Ascending aorta (tissue), 2 donors: ENCODE measurements at regions not wholly inside any gene's neighbourhood (a gene's known extent, or its start where the extent isn't known, plus 50 kb on each side); places are given as distances from the start of the nearest gene placed in this dataset.
"Not testable (repeated sequence)": the region's sequence is repeated elsewhere in the genome, so short reads cannot be mapped to it uniquely, and the experiment has no call there.

Experiments
- DNase-seq, 2 donors: peaks; one replicate each; pipeline ENCODE4 v3.0.0-alpha.2; 2019; ENCODE audit warnings: low spot score in 2 of 2
- H3K27ac ChIP-seq, 2 donors: fragments of 200-600 bp; sonication (generic); one replicate each; pipeline ENCODE4 v1.5.1; 2016 to 2017; ENCODE audit warnings: mild to moderate bottlenecking in 1 of 2
- H3K27me3 ChIP-seq: fragments of 200-600 bp; sonication (generic); one replicate; pipeline ENCODE4 v1.5.1; 2017
- H3K36me3 ChIP-seq, 2 donors: fragments of 200-600 bp; sonication (generic); one replicate each; pipeline ENCODE4 v1.5.1; 2016
- H3K4me1 ChIP-seq, 2 donors: fragments of 200-600 bp; sonication (generic); one replicate each; pipeline ENCODE4 v1.5.1; 2016 to 2017; ENCODE audit warnings: mild to moderate bottlenecking in 1 of 2
- H3K4me3 ChIP-seq, 2 donors: fragments of 200-600 bp; sonication (generic); one replicate each; pipeline ENCODE4 v1.5.1; 2016 to 2017; ENCODE audit warnings: mild to moderate bottlenecking in 1 of 2
- H3K9me3 ChIP-seq, 2 donors: fragments of 200-600 bp; sonication (generic); one replicate each; pipeline ENCODE4 v1.5.1; 2016
- CTCF ChIP-seq, 3 experiments: fragments of 200-600 bp in 2 of 3; fragments of 450-650 bp in 1 of 3; sonication (generic) in 2 of 3; IDR thresholded peaks; one replicate each; pipeline ENCODE4 v1.5.1; 2016 to 2019; ENCODE audit warnings: antibody characterized with exemption in 3 of 3, mild to moderate bottlenecking in 1 of 3, moderate library complexity in 1 of 3
- intact Hi-C: fragments of 100-400 bp; cut with DNase I; formaldehyde crosslinking; loops from one replicate; pipeline ENCODE4 v1.15.1; 2023

DNA sequence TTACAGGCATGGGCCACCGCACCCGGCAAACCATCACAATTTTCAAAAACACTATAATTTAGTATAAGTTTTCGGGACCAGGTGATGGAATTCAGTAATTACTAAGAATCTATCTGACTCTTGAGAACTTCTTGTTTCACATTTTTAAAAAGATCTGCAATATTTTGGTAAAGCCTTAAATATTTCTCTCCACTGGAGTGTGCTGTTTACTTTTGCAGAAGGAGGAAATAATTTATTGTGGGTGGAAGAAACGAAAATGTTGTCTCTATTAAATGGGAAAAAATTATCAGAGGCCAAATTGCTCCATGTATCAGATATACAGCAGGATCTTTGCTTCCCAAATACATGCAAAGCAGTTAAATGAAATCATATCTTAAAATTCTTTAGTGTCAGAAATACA is 566.8 kb upstream of the CYLC2 start:
- no peak overlapping the region for H3K27ac ChIP-seq
- no peak overlapping the region for H3K4me3 ChIP-seq
- no peak for DNase-seq
- no peaks in the 10 kb centered on the region for H3K27me3 ChIP-seq
- no peak for TF ChIP-seq CTCF (IDR thresholded peaks at IDR 0.05)
- H3K9me3 ChIP-seq: no peaks in the 10 kb centered on the region
- no peaks in the 10 kb centered on the region for H3K36me3 ChIP-seq
- H3K4me1 ChIP-seq: no peaks in the 10 kb centered on the region
- intact Hi-C loops: no loop called here

- DNase-seq, H3K27me3 ChIP-seq, H3K4me1 ChIP-seq, H3K36me3 ChIP-seq, H3K27ac ChIP-seq, intact Hi-C loops, H3K4me3 ChIP-seq: not testable (repeated sequence)
- H3K9me3 ChIP-seq: peaks cover 0 to 17% of the 10 kb centered on the region in 2 donors
These were observed 578.9 kb upstream of the CYLC2 start for GRCh38 chr9:102416251-102416650.

DNA sequence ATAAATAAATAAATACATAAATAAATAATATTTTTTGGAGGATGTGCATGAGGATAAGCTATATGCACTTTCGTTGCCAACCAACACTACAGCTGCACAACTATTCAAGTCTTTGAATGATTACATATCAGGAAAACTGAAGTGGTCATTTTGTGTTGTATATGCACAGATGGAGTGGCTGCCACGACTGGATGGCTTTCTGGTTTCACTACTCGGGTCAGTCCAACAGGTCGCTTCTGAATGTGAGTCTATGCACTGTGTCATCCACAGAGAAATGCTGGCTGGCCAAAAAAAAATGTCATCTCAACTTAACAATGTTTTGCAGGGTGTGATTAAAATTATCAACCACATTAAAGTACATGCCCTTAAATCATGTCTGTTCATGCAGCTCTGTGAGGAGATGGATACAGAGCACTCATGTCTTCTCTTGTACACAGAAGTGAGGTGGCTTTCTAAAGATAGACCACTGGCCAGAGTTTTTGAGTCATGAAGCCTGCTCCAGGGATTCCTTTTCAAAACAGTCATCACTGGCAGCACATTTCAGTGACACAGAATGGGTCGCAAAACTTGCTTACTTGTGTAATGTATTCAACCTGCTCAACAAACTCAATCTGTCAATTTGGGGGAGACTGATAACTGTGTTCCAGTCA is 589.8 kb upstream of the CYLC2 start:
- no peak for DNase-seq
- H3K27me3 ChIP-seq: no peaks in the 10 kb centered on the region
- no peaks in the 10 kb centered on the region for H3K9me3 ChIP-seq
- H3K4me3 ChIP-seq: no peak overlapping the region
- no peak overlapping the region for H3K27ac ChIP-seq
- H3K4me1 ChIP-seq: no peaks in the 10 kb centered on the region
- H3K36me3 ChIP-seq: no peaks in the 10 kb centered on the region
- intact Hi-C loops: no loop called here
- no peak for TF ChIP-seq CTCF (IDR thresholded peaks at IDR 0.05)

- DNase-seq: no peak
- no peak for TF ChIP-seq CTCF (IDR thresholded peaks at IDR 0.05)
- no peak overlapping the region for H3K4me3 ChIP-seq
- H3K36me3 ChIP-seq: no peaks in the 10 kb centered on the region
- no peaks in the 10 kb centered on the region for H3K4me1 ChIP-seq
- H3K9me3 ChIP-seq: no peaks in the 10 kb centered on the region
- intact Hi-C loops: no loop called here
- no peaks in the 10 kb centered on the region for H3K27me3 ChIP-seq
- H3K27ac ChIP-seq: no peak overlapping the region
These were observed 591.6 kb upstream of the CYLC2 start for GRCh38 chr9:102403514-102403913.

DNA sequence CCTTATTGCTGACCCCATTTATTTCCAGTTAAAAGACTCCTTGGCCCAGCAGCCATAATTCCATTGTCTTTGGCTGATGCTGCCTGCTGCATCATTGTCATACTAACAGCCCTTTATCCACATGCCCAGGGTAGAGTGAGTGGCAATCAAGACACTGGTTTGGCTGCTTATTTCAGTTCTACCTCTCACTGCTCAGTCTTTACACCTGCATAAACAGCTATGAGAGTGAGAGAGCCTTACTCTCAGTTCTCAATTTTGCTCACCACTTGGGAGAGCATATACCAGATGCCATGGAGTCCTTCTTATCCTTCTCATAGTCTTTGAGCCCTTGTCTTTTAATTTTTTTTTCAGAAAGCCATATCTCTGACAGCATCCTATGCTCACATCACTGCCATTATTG is 596.9 kb upstream of the CYLC2 start:
- H3K27me3 ChIP-seq: no peaks in the 10 kb centered on the region
- no peak overlapping the region for H3K27ac ChIP-seq
- TF ChIP-seq CTCF (IDR thresholded peaks at IDR 0.05): no peak
- H3K4me1 ChIP-seq: no peaks in the 10 kb centered on the region
- no peaks in the 10 kb centered on the region for H3K9me3 ChIP-seq
- intact Hi-C loops: no loop called here
- no peak overlapping the region for H3K4me3 ChIP-seq
- no peaks in the 10 kb centered on the region for H3K36me3 ChIP-seq
- DNase-seq: no peak

- intact Hi-C loops, H3K36me3 ChIP-seq, H3K27me3 ChIP-seq, H3K4me1 ChIP-seq, DNase-seq, H3K9me3 ChIP-seq, H3K4me3 ChIP-seq, H3K27ac ChIP-seq: not testable (repeated sequence)
These were observed 609.5 kb upstream of the CYLC2 start for GRCh38 chr9:102385620-102386019.
